ENCODE measurements at regions not wholly inside any gene's neighbourhood (a gene's known extent, or its start where the extent isn't known, plus 50 kb on each side); places are given as distances from the start of the nearest gene placed in this dataset.

GRCh38 chr22:22748756-22749155, 104.3 kb downstream of the GGTLC2 start:
- Histone ChIP-seq H3K27me3 (replicated peaks; ENCODE audit: control insufficient read depth, insufficient read depth, low read length) (no peaks in the 10 kb centered on the region; the same call in none of the 2 replicates), H3K4me3 (ENCODE audit: low read depth, low read length) (no peak overlapping the region), H3K9me3 (no peaks in the 10 kb centered on the region), H3K36me3 (ENCODE audit: control insufficient read depth, insufficient read depth, low read length) (no peaks in the 10 kb centered on the region), H3K4me1 (no peaks in the 10 kb centered on the region)
- no peak overlapping the region for H3K4me3 Mint-ChIP-seq (ENCODE audit: unreplicated experiment)
- H3K27ac Mint-ChIP-seq (ENCODE audit: unreplicated experiment) = no peak overlapping the region
- DNase-seq = no peak
- POLR2A ChIA-PET = no interaction called here
- intact Hi-C loops (cut with micrococcal nuclease; ENCODE audit: unreplicated experiment) = loop anchor here (1.0 to 2.0 kb wide), 2 partner anchors 28 to 56 kb away; no protein-coding TSS in a partner anchor
- TF ChIP-seq CTCF (IDR thresholded peaks at IDR 0.05; ENCODE audit: insufficient read depth in 1 of 2, low read depth in 1 of 2, low read length in 1 of 2, severe bottlenecking in 1 of 2, unreplicated experiment in 1 of 2) = no peak
- H3K36me3 Mint-ChIP-seq (ENCODE audit: insufficient read depth, unreplicated experiment) = no peaks in the 10 kb centered on the region
- CTCF ChIA-PET = no interaction called here
- H3K27me3 Mint-ChIP-seq (ENCODE audit: insufficient read depth, unreplicated experiment) = peaks cover 3% of the 10 kb centered on the region
- no peaks in the 10 kb centered on the region for H3K9me3 Mint-ChIP-seq (ENCODE audit: unreplicated experiment)
- BruUV-seq (replicated peaks) = no TSS peak
- H3K4me1 Mint-ChIP-seq (ENCODE audit: low read depth, unreplicated experiment) = no peaks in the 10 kb centered on the region

GRCh38 chr22:22749167-22749758, 104.8 kb downstream of the GGTLC2 start:
- Mint-ChIP-seq H3K4me3 (ENCODE audit: unreplicated experiment) (no peak overlapping the region), H3K4me1 (ENCODE audit: low read depth, unreplicated experiment) (no peaks in the 10 kb centered on the region), H3K9me3 (ENCODE audit: unreplicated experiment) (no peaks in the 10 kb centered on the region), H3K27ac (ENCODE audit: unreplicated experiment) (no peak overlapping the region), H3K27me3 (ENCODE audit: insufficient read depth, unreplicated experiment) (no peaks in the 10 kb centered on the region), H3K36me3 (ENCODE audit: insufficient read depth, unreplicated experiment) (no peaks in the 10 kb centered on the region)
- POLR2A ChIA-PET = no interaction called here
- Histone ChIP-seq H3K27me3 (replicated peaks; ENCODE audit: control insufficient read depth, insufficient read depth, low read length) (no peaks in the 10 kb centered on the region; the same call in 1 of the 2 replicates), H3K4me1 (no peaks in the 10 kb centered on the region), H3K9me3 (no peaks in the 10 kb centered on the region), H3K4me3 (ENCODE audit: low read depth, low read length) (no peak overlapping the region), H3K36me3 (ENCODE audit: control insufficient read depth, insufficient read depth, low read length) (no peaks in the 10 kb centered on the region)
- no peak for DNase-seq
- intact Hi-C loops (cut with micrococcal nuclease; ENCODE audit: unreplicated experiment) = loop anchor here (2.0 kb wide), 1 partner anchor 56 kb away; no protein-coding TSS in a partner anchor
- no peak for TF ChIP-seq CTCF (IDR thresholded peaks at IDR 0.05; ENCODE audit: insufficient read depth in 1 of 2, low read depth in 1 of 2, low read length in 1 of 2, severe bottlenecking in 1 of 2, unreplicated experiment in 1 of 2)
- BruUV-seq (replicated peaks) = no TSS peak
- CTCF ChIA-PET = interaction anchor here (0.7 kb wide), 1 partner anchor 10 kb away, joined by 4 read pairs; no protein-coding TSS in a partner anchor

GRCh38 chr22:22750335-22751042, 106.1 kb downstream of the GGTLC2 start:
- no TSS peak for BruUV-seq (replicated peaks)
- no peak overlapping the region for H3K4me3 Mint-ChIP-seq (ENCODE audit: unreplicated experiment)
- H3K4me1 Mint-ChIP-seq (ENCODE audit: low read depth, unreplicated experiment) = no peaks in the 10 kb centered on the region

More at GRCh38 chr22:22750335-22751042, 106.1 kb downstream of the GGTLC2 start:
- Mint-ChIP-seq H3K27ac (ENCODE audit: unreplicated experiment) (no peak overlapping the region), H3K36me3 (ENCODE audit: insufficient read depth, unreplicated experiment) (no peaks in the 10 kb centered on the region), H3K27me3 (ENCODE audit: insufficient read depth, unreplicated experiment) (no peaks in the 10 kb centered on the region), H3K9me3 (ENCODE audit: unreplicated experiment) (no peaks in the 10 kb centered on the region)
- Histone ChIP-seq H3K9me3 (no peaks in the 10 kb centered on the region), H3K27me3 (replicated peaks; ENCODE audit: control insufficient read depth, insufficient read depth, low read length) (no peaks in the 10 kb centered on the region), H3K4me3 (ENCODE audit: low read depth, low read length) (no peak overlapping the region), H3K36me3 (ENCODE audit: control insufficient read depth, insufficient read depth, low read length) (no peaks in the 10 kb centered on the region), H3K4me1 (no peaks in the 10 kb centered on the region)
- intact Hi-C loops (cut with micrococcal nuclease; ENCODE audit: unreplicated experiment) = no loop called here
- ChIA-PET CTCF (interaction anchor here (1.3 to 1.9 kb wide), 3 partner anchors 57 to 134 kb away, joined by 3 to 11 read pairs (median 3); no protein-coding TSS in a partner anchor), POLR2A (no interaction called here)
- DNase-seq = no peak
- no peak for TF ChIP-seq CTCF (IDR thresholded peaks at IDR 0.05; ENCODE audit: insufficient read depth in 1 of 2, low read depth in 1 of 2, low read length in 1 of 2, severe bottlenecking in 1 of 2, unreplicated experiment in 1 of 2)

All from Caco-2 (cell line).